ENCODE measurements at regions not wholly inside any gene's neighbourhood (a gene's known extent, or its start where the extent isn't known, plus 50 kb on each side); places are given as distances from the start of the nearest gene placed in this dataset.

DNA sequence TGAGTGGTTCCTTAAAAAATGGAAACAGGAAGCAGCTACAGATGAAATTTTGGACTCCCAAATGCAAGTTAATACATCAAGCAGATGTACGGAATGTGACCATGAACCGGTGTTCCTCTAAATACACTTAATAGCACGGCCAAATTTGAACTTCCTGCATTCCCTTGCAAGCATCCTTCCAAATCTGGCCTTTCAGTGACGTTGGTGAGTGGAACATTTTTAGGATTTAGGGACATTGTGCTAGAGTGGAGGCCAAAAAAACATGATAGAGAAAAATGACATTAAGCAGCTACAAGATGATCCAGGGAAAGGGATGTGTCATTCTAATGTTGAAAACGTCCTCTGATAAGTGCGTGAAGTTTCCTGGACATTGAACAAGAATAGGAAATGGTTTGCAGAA lies 62.1 kb downstream of the CTAGE1 start:
- no peak for DNase-seq

DNA sequence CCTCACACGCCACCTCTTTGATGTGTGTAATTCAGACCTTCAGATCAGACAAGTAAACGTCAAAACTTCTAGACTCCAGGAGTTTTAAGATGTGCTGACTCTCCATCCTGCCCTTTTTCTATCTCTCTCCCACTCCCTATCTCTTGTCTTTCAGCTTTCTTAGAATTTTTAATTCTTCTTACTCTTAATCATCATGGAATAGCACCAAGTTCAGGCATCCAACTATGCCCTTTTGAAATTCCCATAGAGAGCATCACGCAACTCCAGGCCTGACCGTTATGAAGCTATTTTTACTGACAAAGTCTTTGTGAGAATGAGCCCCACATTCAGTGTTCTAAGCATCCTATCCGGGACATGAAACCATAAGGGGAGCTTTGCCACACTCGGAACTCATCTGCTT lies 62.6 kb downstream of the CTAGE1 start:
- no peak for DNase-seq

DNA sequence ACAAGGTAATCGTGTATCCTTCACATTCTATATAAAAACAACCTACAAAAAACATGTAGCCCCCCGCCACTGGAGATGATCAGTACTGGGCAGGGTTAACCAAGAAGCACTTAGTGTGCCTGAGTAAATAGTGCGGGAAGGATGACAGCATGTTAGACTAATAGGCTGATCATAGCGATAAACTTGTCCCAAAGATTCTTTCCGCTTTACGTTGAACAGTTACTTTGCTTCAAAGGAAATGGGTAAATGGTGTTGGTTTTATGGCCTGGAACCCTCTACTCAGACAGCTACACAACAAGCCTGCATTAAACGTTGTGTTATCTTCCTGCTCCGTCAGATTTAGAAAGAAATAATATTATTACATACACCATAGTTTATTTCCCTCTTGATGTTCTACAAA lies 67.7 kb downstream of the CTAGE1 start:
- no peak for DNase-seq

DNA sequence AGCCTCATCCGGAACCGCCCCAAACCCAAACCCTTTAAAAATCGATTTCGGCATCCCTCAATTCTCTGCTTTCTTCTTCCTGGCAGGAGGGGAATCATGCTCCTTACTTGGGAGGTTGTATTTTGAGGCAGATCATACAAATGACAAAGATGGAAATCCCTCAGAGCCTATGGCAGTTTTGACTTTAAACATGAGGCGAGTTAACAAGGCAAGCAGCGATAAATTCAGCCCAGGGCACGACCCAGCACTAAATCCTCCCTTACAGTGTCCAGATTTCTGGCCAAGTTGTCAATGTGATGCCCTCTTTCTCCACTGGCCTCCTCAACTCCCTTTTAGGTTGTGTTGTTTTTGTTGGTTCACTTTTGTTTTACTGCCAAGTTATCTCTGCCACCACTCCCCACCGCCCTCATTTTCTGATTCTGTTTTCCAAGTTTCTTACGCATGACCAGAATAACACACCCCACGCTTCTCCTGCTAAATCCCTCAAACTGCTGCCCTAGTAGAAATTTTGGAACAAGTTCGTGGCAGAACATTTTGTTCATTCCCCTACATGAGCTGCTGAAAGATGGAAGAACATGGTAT lies 68.3 kb downstream of the CTAGE1 start:
- DNase-seq: no peak

DNA sequence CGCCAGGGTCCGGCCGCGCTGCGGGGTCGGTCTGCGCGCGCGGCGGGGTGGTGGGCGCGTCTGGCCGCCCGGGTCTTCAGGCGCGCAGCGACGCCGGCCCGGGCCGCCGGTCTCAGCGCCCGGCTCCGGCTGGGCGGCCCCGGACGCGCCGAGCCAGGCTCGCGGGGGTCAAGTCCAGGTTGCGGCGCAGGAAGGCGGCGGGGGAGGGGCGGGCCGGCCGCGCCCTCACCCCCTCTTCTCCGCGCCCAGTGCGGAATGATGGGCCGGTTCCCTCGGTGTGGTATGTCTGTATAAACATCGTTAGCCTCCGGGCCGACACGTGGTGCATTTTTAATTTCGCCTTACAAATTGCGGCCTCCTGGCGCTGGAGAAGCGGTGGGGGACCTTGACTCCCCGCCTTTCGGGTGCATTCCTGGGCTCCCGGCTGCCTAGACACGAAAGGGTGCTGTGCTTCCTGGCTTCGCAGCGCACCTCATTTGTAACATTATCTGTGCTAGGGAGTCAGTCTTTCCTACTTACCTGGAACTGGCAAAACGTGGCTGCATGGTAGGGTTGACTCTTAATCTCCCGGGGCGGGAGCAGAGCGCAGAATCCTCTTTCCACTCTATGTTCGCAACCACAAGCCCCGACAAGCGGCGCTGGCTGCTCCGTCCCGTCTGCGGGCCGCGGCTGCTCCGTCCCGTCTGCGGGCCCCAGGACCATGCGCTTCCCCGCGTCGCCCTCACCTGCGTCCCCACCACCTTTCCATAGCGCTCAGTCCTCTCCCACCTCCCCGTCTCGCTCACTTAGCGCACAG lies 69.0 kb downstream of the CTAGE1 start:
- no peak for DNase-seq

DNA sequence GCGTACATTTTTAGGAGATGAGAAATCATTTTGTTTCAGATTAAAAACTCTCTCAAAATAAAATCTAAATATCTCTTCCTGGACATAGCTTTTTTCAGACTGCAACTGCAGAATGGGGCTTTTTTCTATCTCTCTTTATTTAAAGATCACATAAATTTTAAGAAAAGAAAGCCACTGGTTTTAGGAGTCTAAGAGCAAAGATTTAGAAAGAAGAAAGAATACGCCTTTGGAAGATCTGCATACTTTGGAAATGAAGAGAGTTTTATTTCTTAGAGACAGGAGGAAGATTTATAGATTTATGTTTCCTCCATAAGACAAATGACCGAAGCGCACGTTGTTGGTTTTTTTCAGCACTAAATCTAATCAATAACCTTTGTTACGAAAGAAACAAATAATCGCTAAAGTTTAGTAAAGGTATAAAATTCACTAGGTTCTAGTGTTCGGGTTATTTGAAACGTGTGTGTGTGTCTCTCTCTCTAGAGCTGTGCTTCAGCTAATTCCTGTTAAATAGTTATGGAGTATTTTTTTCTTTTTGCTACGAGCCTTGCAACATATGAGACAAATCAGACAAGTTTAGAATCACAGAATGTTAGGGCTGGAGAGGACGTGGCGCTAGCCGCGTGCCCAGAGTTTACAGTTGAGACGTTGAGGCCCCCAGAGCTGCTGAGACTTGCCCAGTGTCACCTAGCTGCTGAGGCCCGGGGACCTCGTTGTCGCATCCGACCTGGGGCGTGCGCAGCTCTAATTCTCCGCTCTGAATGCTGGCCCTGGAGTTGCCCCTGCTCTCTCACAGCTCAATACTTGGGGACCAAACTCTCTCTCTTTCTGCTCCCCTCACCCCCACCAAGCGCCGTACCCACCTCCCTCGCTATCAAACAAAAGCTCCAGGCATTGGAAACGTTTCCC lies 69.9 kb downstream of the CTAGE1 start:
- DNase-seq: no peak

DNA sequence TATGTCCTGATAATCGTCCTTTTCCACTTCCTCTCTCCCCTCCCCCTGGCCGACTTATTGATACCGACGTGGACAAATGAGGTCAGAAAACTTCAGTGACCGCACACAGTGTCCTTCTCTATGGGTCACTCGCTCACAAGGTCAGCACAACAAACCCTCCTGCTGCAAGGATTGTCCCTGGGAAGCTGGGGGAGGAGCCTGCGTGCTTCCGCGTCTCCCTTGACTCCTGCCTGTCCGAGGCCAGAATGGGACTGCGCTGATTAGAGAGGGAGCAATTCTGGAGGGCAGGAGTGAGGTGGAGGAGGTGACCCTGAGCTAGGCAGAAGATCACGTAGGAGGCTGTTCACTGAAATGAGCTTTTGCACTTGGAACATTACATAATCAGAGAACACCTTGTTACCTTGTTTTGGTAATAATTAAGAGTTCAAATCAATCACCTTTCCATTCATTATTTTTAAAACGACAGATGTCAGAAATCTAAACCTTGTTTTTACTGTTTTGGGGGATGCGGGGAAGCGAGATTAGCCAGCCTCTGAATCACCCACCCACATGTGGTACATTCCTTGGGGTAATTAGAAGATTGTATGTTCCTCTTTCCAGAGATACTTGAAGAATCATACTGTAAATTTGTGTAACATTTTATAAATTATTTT lies 70.6 kb downstream of the CTAGE1 start:
- DNase-seq: no peak

DNA sequence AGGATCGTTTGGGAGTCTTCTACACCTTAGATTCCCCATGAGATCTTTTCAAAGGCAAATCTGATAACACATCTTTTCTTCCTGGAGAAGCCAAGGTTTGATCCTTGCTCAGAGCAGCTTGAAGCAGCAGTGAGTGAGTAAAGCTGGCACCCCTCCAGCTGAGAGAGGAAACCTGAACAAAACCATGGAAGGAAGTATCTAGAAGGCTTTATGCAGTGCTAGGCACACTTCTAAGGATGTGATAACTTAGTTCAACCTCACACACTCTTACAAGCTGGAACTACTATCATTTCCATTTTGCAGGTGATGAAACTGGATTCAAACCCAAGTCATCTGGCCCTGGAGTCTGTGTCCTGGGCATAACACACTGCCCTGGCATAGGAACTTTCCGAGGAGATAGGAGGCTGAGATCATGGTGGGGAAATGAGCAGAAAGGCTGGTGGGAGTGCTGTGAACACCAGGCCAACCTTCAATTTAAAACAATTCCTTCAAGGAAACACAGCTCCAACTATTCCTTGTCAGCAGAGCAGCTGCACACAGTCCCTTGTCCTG lies 71.2 kb downstream of the CTAGE1 start:
- no peak for DNase-seq

DNA sequence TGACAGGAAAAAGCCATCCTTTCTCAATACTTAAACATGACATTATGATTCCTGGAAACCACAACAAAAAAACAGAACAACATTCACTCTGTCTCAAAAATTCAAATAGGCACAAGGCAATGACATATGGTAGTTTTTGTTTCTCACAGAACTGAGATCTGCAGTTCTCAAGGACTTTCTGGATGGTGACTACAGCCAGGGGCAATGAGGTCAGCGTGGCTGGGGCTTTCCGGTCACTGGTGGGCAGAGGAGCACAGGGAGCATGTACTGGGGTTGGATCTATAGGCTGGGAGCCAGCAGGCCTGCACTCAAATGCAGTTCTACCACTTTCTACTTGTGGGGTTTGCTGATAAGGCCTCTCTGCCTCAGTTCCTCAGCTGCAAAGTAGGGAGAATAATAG lies 72.0 kb downstream of the CTAGE1 start:
- no peak for DNase-seq

DNA sequence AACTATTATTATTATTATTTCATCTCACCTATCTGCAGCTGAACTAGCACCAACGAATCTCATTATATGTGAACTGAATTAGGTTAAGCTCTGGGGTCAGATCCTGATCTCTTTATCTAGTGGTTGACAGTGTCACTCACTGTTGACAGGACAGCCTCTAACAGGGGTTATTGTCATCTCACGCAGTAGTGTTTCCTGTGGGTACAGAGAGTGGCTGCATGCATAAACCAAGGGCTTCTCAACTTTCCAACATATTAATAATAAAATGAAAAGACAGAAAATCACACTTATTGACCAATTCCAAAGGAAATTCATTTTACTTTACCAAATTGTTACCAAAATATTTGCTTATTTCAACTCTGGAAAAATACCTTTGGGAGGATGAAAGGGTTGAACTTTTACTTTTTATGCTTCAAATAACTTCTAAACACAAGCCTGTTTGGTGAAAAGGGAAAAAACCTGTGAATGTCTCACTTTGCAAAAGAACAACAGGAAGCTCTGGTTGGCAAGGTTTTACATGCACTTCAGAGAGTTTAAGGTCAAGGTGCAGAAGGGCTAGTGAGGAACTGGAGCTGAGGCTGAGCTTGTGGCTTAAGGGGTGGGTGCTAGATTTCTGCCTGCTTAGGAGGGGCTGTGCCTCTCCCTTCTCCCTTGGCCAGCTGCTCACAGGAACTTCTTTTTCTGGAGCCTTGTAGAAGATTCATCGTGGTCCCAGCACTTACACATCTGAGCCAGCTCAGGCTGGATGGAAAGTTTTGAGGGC lies 72.6 kb downstream of the CTAGE1 start:
- DNase-seq: no peak

DNA sequence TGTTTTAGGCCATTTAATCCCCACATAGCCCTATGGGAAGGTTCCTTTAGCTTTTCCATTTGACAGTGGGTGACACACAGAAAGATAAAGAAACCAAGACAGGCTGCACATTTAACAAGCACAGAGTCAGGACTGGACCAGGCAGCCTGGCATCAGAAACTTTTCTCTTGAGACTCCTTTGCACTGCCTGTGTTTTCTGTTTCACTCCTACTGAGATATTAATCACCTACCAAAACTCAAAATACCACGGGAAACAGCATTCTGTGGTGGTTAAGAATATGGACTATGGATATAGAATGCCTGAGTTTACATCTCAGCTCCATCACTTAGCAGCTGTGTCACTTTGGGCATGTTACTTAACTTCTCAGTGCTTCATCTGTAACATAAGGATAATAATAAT lies 73.3 kb downstream of the CTAGE1 start:
- DNase-seq: no peak

DNA sequence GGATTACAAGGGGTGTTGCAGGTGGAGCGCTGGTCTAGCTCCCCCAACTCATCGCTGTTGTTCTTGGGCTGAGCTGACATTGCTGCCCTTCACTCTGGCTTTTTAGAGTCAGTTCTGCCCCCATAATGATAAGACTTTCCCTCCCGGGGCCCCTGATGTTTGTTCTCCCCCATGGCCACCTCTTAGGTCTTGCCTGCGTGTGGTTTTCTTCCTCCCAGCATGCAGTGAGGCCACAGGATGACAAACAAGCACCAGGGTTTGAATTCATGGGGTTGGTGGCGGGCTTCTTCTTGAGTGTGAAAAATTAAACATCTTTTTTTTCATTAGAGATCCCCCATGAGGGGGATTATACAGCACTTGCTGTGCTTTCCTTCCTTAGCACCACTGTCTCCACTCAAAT lies 74.1 kb downstream of the CTAGE1 start:
- DNase-seq: no peak

DNA sequence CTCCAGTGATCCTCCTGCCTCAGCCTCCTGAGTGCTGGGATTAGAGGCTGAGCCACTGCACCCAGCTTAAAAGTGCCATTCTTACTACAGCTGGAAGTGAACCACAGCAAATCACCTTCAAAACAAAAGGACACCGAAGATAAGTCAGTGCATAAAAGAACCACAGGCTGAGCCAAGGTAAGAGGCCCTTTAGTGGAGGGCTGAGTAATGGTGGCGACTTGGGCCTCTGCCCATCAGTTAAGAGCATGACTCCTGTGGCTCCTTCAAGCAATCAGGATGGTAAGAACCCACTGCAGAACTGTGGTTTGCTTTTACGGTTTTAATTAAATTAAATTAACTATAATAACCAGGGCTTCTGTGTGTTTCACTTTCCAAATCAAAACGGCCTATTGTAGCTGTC lies 75.1 kb downstream of the CTAGE1 start:
- no peak for DNase-seq

DNA sequence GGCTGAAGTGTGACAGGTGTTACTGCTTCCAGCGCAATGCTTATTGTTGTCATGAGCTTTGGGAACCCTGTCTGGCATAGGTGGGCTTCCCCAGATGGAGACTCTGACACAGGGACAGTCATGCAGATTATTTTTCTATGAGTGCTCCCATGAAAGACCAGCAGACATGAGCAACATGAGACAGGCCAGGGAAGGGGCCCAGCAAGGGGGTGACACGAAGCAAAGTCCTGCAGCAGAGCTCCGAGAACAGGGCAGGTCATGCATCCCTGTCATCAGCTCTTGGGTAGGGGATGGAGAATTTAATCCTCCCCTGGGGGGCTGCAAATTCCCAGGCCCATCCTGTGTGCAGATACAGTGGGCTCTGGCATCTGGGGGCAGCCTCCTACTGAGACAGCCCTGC lies 77.4 kb downstream of the CTAGE1 start:
- no peak for DNase-seq

DNA sequence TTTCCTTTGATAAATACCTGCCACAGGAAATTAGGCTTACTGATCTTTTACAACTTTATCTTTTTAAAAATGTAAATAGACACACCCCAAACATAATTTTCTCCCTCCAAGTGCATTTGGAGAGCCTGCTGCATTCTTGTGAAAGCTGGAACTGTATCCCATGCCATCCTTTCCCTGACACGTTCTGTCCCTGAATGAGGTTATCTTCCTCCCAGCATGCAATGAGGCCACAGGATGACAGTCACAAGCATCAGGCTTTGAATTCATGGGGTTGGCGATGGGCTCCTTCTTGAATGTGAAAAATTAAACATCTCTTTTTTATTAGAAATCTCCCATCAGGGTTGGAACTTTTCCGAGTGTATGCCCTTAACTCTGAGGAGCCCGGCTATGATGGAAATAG lies 77.8 kb downstream of the CTAGE1 start:
- DNase-seq: no peak

DNA sequence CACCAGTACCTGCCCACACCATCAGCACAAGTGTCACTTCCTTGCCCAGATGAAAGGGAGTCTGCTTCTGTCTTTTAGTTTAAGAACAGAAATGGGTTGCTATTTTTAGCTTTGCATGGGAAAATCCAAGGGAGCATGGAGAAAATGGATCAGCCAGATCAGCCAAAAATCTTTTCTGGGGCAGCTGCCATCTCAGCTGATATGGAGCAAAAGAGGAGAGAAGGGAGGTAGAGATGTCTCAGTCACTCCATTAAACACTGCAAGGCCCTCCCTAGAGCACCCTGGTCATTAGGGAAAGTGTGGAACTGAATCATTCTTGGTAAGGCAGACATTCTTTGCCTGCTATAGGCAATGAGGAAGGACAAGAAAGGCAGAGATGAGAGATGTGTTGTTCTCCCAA lies 79.9 kb downstream of the CTAGE1 start:
- DNase-seq: no peak

DNA sequence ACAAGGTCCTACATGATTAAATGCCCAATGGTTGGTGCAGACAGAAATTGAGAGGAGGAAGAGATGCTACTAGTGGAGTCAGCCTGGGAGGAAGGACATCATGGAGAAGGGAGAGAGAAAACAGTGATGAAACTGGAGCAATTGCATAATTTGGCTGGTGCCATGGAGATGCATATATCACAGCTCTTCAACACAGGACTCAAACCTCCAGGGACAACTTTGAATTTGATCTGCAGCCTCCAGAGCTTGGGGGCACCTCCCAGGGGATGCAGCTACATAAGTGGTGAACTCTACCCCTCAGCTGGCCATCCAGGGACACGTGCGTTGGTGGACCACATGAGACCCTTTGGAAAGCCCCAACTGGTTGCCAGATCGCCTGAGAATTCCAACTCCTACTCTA lies 80.4 kb downstream of the CTAGE1 start:
- DNase-seq: no peak

DNA sequence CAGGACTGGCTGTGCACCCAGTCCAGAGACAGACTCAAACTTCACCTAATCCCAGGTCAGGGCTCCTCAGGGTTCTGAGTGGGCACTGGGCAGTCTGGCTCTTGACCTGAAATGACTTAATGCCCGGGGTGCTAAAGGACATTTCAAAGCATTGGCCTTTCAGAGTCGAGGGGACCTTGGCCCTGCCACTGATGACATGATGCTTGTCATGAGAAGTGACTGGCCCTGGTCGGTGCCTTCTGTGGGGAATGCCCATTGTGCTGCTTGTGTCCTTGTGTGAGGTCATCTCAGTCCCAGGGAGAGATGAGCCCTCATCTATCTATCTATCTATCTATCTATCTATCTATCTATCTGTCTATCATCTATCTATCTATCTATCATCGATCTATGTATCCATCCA lies 81.3 kb downstream of the CTAGE1 start:
- DNase-seq: no peak

DNA sequence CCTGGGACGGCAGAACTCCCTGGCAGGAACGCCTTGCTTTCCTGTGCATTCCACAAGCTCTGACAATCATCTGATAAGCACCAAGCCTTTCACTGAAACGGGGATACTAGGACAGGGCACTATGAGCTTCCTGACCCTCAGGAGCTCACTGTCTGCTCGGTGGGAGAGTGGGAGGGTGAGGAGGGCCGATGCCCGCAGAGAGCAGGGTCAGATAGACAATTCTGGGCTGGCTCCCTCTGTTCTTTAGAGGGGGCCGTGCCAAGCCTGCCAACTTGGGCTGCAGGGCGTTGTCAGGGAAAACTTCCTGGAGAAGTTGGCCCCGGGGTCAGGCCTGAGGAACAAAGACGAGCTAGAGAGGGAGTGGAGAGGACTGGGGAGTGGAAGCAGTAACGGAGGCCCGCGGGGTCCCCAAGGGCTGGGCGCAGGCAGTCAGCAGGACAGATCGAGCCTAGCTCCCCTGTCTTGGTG lies 82.0 kb downstream of the CTAGE1 start:
- DNase-seq: no peak

DNA sequence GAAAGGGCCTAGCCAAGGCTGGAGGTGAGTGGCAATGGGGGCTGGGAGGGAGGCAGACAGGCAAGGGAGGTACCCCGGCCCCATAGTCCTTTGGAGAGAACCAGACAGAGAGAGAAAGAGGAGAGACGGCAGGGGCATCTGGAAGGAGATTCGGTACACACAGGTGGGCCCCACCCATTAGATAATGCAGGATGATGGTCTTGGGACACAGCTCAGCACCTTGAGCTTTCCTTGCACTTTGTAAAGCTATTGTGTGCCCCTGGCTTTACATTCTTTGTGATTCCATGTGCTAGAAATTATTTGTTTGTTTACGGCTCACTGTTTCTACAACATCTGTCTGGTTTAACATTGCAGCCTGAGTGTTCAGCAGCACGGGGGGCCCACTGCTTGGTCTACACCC lies 83.1 kb downstream of the CTAGE1 start:
- DNase-seq: no peak

DNA sequence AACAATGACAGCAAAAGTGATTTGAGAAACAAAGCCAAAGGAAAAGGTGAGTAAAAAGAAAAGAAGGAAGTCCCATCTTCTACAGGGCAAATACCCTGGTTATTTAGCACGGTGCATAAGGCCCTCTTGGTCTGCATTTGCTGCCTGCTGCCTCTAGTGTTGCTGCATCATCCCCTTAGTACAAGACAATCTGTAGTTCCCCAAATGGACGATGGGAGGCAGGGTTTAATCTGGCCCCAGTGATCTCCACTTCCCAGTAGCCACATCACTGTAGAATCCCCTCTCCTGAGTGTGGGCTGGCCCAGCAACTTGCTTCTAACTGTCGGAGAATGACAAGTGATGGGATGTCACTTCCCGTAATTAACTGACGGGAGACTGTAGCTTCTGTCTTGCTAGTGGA lies 85.1 kb downstream of the CTAGE1 start:
- no peak for DNase-seq

DNA sequence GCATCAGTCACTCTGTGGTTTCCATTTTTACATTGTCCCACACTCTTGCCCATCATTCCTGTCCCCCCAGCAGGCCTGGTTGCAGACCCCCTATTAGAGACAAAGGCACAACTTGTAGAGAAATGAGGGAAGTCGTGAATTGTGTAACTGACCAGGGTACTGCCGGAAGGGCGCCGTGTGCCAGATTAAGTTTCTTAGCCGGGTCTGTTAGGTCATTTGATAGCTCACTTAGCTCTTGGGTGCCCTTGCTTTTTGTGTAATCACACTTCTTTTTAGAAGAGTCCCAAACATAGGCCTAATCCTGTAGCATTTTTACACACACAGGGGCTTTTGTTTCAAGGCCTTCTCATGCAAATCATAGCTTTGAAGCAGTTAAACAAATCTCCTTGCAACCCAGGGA lies 87.2 kb downstream of the CTAGE1 start:
- no peak for DNase-seq

All from skin of body (tissue), 1 donor.